ENCODE measurements at regions not wholly inside any gene's neighbourhood (a gene's known extent, or its start where the extent isn't known, plus 50 kb on each side); places are given as distances from the start of the nearest gene placed in this dataset.
"Not testable (repeated sequence)": the region's sequence is repeated elsewhere in the genome, so short reads cannot be mapped to it uniquely, and the experiment has no call there.

DNA sequence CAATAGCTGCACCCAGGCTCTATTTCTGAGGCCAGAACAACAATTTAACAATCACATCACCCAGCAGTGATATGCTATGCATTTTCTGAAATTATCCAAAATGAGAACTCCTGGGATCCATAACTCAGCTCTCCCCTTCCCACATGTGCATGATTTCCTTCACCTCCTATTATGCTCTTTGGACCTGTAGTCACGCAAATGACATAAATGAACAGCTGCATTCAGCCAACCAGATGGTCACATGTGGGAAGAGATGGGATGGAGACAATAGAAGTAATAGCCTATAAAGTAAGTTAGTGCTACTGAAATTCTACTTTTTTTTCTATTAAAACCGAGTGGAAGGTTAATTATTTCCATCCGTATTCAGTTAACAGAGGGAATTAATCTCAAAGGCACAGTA, 662.1 kb upstream of the ID4 start:
- no peaks in the 10 kb centered on the region for H3K27me3 Mint-ChIP-seq (ENCODE audit: low read depth)
- H3K9me3 Mint-ChIP-seq = peaks cover 8 to 12% of the 10 kb centered on the region in 2 donors
- ATAC-seq (replicated peaks in 1 of 2) = no peak
- no peaks in the 10 kb centered on the region for H3K36me3 Mint-ChIP-seq (ENCODE audit: insufficient read depth in 2 of 2)
- DNase-seq = no peak
- no peak overlapping the region for H3K4me3 Mint-ChIP-seq
- no peaks in the 10 kb centered on the region for H3K4me1 Mint-ChIP-seq (ENCODE audit: low read depth)
- no peak overlapping the region for H3K27ac Mint-ChIP-seq

DNA sequence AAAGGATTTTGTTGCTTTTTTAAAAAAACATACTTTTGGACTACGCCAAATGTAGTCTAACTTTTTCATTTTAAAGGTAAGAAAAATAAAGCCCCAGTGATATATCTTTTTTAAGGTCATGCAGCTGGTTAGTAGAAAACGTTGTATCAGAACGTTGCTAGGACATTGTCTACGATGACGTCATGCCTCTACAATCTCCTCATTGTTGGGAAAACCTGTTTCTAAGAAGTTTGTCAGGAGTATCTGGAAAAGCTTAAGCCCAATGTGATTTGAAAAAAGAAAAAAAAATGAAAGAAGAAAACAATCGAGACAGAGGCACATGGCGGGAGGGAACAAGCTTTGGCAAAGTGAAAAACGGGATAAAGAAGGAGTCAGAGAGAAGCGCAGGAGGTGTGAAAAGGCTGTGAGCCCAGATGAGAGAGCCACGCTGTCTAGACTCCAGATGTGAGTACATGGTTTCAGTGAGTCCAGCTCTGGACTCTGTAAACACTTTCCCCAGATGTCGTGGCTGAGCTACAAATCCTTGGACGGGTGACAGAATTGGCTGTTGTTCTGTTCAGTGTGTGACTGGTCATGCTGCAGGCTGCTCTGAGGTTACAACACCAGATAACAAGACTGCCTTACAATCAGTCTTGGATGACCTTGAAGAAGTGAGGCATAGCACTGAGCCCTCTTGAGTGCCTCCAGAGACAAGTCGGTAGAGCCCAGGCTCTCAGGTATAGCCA, 656.7 kb upstream of the ID4 start:
- Mint-ChIP-seq H3K27ac (no peak overlapping the region), H3K4me3 (no peak overlapping the region), H3K9me3 (peaks cover 12 to 13% of the 10 kb centered on the region in 2 donors), H3K36me3 (ENCODE audit: insufficient read depth in 2 of 2) (no peaks in the 10 kb centered on the region), H3K27me3 (ENCODE audit: low read depth) (no peaks in the 10 kb centered on the region), H3K4me1 (ENCODE audit: low read depth) (no peaks in the 10 kb centered on the region)
- DNase-seq (no peak), ATAC-seq (replicated peaks in 1 of 2) (no peak)

DNA sequence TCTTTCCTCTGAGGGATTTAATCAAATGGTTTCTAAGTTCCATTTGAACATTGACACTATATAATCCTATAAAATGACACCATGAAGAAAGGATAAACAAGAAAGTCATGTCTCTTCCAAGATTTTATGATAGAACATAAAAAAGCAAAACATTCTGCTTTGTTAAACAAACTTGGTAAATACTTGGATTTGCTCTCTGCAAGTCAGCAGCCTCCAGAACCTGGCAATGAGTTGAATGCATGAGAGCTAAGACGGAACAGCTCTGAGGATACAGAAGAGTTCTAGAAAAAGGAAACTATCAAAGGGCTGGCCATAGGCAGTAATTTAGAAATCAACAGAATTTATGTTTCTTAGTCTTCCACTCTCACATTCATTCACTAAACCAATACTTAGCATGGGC, 656.0 kb upstream of the ID4 start:
- Mint-ChIP-seq H3K9me3 (peaks cover 12 to 13% of the 10 kb centered on the region in 2 donors), H3K4me3 (no peak overlapping the region), H3K27me3 (ENCODE audit: low read depth) (no peaks in the 10 kb centered on the region), H3K36me3 (ENCODE audit: insufficient read depth in 2 of 2) (no peaks in the 10 kb centered on the region), H3K27ac (no peak overlapping the region), H3K4me1 (ENCODE audit: low read depth) (no peaks in the 10 kb centered on the region)
- DNase-seq (no peak), ATAC-seq (replicated peaks in 1 of 2) (no peak)

DNA sequence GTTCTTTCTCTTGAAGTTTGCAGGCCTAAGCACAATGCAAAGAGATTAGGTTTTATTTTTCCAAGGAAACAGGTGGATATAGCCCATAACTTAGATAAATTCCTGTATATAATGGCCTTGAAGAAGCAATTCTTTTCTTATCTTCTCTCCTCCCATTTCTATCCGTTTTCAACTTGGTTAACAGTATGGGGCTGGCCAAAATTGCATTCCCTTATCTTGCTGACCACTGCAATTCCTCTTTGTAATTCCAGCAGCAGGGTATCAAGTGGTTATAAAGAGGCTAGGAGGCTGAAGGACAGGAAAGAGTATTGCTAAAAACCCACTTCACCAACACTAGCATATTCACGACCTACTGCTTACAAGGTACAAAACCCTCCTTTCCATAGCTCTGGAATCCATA, 643.5 kb upstream of the ID4 start:
- Mint-ChIP-seq H3K4me3 (no peak overlapping the region), H3K36me3 (ENCODE audit: insufficient read depth in 2 of 2) (peaks cover 0 to 1% of the 10 kb centered on the region in 2 donors), H3K27ac (no peak overlapping the region), H3K9me3 (peaks cover 6 to 7% of the 10 kb centered on the region in 2 donors), H3K27me3 (ENCODE audit: low read depth) (no peaks in the 10 kb centered on the region), H3K4me1 (ENCODE audit: low read depth) (no peaks in the 10 kb centered on the region)
- DNase-seq (no peak), ATAC-seq (replicated peaks in 1 of 2) (no peak)

DNA sequence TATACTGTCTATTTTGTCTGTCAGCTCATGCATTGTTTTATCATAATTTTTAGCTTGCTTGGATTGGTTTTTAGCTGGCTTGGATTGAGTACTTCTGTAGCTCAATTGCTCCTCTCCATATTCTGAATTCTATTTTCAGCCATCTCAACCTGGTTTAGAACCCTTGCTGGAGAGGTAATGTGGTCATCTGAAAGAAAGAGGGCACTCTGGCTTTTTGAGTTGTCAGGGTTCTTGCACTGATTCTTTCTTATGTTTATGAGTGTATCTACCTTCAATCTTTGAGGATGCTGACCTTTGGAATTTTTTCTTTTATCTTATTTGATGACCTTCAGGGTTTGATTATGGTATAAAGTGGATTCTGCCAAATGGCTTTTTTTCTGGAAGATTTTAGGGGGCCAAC, 632.7 kb upstream of the ID4 start:
- H3K36me3 Mint-ChIP-seq (ENCODE audit: insufficient read depth in 2 of 2) = no peaks in the 10 kb centered on the region
- no peak for ATAC-seq (replicated peaks in 1 of 2)

DNA sequence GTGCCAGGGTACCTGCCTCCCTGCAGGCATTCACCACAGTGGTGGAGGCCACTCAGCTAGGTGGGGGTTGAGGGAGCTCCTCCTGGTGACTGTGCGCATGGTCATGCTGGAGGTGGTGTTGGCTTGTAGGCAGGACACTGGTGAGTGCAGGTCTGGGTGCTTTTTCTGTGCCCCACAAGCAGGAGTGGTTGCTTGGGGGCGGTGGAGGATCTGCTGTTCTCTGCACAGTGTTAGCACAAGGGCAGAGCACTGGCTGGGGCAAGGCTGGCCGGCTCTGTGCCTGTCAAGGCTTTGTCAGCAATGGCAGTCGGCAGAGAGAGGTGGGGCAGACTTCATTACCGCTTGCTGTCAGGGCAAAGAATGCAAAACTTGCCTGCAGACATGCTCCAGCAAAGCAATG, 632.1 kb upstream of the ID4 start:
- no peak overlapping the region for H3K4me3 Mint-ChIP-seq
- H3K9me3 Mint-ChIP-seq = peaks cover 8 to 10% of the 10 kb centered on the region in 2 donors
- ATAC-seq (replicated peaks in 1 of 2) (no peak), DNase-seq (no peak)
- no peaks in the 10 kb centered on the region for H3K27me3 Mint-ChIP-seq (ENCODE audit: low read depth)
- no peaks in the 10 kb centered on the region for H3K36me3 Mint-ChIP-seq (ENCODE audit: insufficient read depth in 2 of 2)
- H3K27ac Mint-ChIP-seq = no peak overlapping the region
- no peaks in the 10 kb centered on the region for H3K4me1 Mint-ChIP-seq (ENCODE audit: low read depth)

More for the DNA sequence above, 632.7 kb upstream of the ID4 start:
- H3K9me3 Mint-ChIP-seq = peaks cover 6 to 10% of the 10 kb centered on the region in 2 donors
- H3K4me1 Mint-ChIP-seq (ENCODE audit: low read depth) = no peaks in the 10 kb centered on the region
- H3K4me3 Mint-ChIP-seq = no peak overlapping the region
- H3K27me3 Mint-ChIP-seq (ENCODE audit: low read depth) = no peaks in the 10 kb centered on the region
- no peak overlapping the region for H3K27ac Mint-ChIP-seq
- DNase-seq = no peak

DNA sequence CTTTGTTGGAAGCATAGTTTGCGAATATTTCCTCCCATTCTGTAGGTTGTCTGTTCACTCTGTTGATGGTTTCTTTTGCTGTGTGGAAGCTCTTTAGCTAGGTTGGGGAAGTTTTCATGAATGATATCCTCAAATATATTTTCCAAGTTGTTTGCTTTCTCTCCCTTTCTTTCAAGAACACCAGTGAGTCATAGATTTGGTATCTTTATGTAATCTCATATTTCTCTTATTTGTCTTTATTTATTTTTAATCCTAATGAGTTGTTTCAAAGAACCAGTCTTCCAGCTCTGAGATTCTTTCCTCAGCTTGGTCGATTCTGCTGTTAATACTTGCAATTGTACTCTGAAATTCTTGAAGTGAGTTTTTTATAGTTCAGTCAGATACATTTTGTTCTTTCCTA, 628.0 kb upstream of the ID4 start:
- peaks cover 8 to 10% of the 10 kb centered on the region in 2 donors for H3K9me3 Mint-ChIP-seq

DNA sequence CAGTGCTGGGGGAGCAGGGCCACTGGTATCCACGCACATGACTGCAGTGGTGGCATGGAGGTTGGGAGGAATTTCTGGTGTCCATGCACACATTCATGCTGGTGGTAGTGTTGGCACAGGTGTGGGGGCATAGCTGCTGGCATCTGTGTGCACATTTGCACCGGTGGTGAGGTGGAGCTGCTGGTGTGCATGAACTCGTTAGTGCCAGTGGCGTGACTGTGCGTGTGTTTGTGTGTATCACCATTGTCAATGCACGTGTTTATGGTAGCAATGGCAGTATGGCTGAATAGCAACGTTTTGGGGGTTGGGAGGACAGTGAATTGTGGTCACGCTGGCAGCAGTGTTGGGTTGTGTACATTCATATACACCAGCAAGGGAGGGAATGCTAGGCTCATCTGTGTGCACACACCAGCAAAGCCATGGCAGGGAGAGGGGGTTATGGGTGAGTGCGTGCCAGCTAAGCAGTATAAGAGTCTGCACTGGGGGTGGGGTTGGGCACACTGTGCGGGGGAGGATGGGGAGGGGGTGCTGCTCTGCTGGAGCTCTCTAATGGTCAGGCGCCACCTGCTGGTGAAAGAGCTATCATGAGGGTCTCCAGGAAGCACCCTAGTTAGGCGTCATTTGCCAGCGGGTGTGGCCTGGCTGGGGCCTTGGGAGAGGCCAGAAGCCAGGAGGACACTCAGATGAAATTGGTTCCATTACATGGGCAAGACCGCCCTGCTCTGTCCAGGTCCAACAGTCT, 626.1 kb upstream of the ID4 start:
- no peak overlapping the region for H3K27ac Mint-ChIP-seq
- peak; percentile 6 to 12 for DNase-seq
- no peaks in the 10 kb centered on the region for H3K27me3 Mint-ChIP-seq (ENCODE audit: low read depth)
- no peaks in the 10 kb centered on the region for H3K36me3 Mint-ChIP-seq (ENCODE audit: insufficient read depth in 2 of 2)
- peaks cover 8 to 10% of the 10 kb centered on the region in 2 donors for H3K9me3 Mint-ChIP-seq
- H3K4me3 Mint-ChIP-seq = no peak overlapping the region
- no peaks in the 10 kb centered on the region for H3K4me1 Mint-ChIP-seq (ENCODE audit: low read depth)
- ATAC-seq (replicated peaks in 1 of 2) = no peak

More for the DNA sequence above, 628.0 kb upstream of the ID4 start:
- ATAC-seq (replicated peaks in 1 of 2) (no peak), DNase-seq (no peak)
- no peak overlapping the region for H3K4me3 Mint-ChIP-seq
- H3K27me3 Mint-ChIP-seq (ENCODE audit: low read depth) = no peaks in the 10 kb centered on the region
- H3K27ac Mint-ChIP-seq = no peak overlapping the region
- H3K4me1 Mint-ChIP-seq (ENCODE audit: low read depth) = no peaks in the 10 kb centered on the region
- H3K36me3 Mint-ChIP-seq (ENCODE audit: insufficient read depth in 2 of 2) = no peaks in the 10 kb centered on the region

DNA sequence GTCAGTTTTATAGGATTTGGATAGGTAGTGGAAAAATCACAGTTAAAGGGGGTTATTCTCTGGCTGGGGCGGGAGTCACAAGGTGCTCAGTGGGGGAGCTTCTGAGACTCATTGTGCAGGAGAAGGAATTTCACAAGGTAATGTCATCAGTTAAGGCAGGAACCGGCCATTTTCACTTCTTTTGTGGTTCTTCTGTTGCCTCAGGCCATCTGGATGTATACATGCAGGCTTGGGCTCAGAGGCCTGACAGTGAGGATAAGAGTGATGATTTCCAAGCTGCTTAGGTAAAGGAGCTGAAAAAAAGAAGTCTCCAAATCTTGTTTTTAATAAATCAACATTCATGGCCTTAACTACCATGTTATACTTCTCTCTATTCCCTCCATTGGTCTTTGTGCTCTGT, 622.9 kb upstream of the ID4 start:
- no peak for ATAC-seq (replicated peaks in 1 of 2)
- Mint-ChIP-seq H3K4me3 (no peak overlapping the region), H3K27me3 (ENCODE audit: low read depth) (no peaks in the 10 kb centered on the region), H3K27ac (no peak overlapping the region), H3K36me3 (ENCODE audit: insufficient read depth in 2 of 2) (no peaks in the 10 kb centered on the region), H3K4me1 (ENCODE audit: low read depth) (no peaks in the 10 kb centered on the region), H3K9me3 (peaks cover 8 to 10% of the 10 kb centered on the region in 2 donors)
- no peak for DNase-seq

DNA sequence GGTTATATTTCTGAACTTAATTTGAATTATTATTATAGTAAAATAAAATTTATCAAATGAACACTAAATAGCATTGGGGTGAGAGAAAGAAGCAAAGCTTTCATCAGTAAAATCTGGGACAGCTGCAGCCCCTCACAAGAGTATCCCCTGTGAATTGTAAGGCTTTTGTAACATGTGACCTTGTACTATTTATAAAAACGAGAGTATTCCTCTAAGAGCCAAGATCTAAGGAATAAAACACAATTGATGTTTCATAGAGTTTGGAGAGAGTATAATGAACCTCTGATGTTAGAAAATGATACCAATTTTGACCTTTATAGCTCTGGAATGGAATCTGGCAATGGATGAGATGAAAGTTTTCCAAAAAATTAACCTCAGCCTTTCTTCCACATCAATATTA, 617.2 kb upstream of the ID4 start:
- ATAC-seq (replicated peaks in 1 of 2) (no peak), DNase-seq (no peak)
- no peaks in the 10 kb centered on the region for H3K36me3 Mint-ChIP-seq (ENCODE audit: insufficient read depth in 2 of 2)
- peaks cover 6 to 16% of the 10 kb centered on the region in 2 donors for H3K9me3 Mint-ChIP-seq
- H3K4me3 Mint-ChIP-seq = no peak overlapping the region
- H3K4me1 Mint-ChIP-seq (ENCODE audit: low read depth) = no peaks in the 10 kb centered on the region
- H3K27me3 Mint-ChIP-seq (ENCODE audit: low read depth) = no peaks in the 10 kb centered on the region
- no peak overlapping the region for H3K27ac Mint-ChIP-seq

DNA sequence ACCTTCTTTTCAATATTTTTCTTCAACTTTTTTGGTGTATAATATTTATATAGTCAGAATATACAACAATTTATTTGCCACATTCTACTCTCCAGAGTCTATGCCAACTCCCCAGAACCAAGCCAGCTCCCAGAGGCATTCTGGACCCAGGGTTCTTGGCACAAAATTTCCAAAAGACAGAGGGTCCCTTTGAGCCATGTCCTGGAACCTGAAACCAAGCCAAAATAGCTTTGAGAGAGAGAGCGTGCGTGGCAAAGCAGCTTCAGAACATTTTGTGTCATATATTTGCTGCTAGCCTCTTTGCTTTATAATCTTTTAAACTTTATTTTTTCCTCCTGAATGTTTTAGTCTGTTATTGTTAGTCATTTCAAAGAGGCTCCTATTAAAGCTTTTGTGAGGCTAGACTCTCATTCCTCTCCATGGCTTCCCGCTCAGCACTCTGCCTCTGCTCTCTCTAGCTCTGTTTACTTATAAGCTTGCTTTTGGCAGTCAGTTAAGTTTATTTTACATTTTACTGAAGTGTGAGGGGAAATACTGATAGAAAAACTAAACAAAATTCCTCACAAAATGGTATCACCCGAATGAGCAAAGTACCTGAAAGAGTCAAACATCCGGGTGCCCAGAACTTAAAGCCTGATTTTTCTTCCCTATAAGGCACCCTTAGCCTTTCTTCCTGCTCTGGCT, 605.1 kb upstream of the ID4 start:
- no peaks in the 10 kb centered on the region for H3K27me3 Mint-ChIP-seq (ENCODE audit: low read depth)
- DNase-seq = no peak
- H3K36me3 Mint-ChIP-seq (ENCODE audit: insufficient read depth in 2 of 2) = no peaks in the 10 kb centered on the region
- no peaks in the 10 kb centered on the region for H3K4me1 Mint-ChIP-seq (ENCODE audit: low read depth)
- no peak overlapping the region for H3K27ac Mint-ChIP-seq
- H3K4me3 Mint-ChIP-seq = no peak overlapping the region
- ATAC-seq (replicated peaks in 1 of 2) = no peak
- H3K9me3 Mint-ChIP-seq = peaks cover 0 to 4% of the 10 kb centered on the region in 2 donors

DNA sequence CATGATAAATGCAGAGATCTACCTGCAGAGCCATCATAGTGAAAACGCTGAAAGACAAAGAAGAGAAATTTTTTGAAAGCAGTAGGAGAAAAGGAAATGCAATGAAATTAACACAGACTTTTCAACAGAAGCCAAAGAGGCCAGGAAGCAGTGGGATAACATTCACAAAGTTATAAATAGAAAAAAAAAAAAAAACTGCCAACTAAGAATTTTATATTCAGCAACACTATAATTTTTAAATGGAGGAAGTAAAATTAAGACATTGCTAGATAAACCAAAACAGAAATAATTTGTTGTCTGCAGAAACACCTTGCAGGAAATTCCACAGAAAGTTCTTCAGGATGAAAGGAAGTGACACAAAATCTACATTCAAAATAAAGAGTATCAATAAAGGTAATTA, 591.5 kb upstream of the ID4 start:
- H3K9me3 Mint-ChIP-seq = peaks cover 28 to 37% of the 10 kb centered on the region in 2 donors
- no peak for DNase-seq
- no peak for ATAC-seq (replicated peaks in 1 of 2)
- H3K27me3 Mint-ChIP-seq (ENCODE audit: low read depth) = no peaks in the 10 kb centered on the region
- H3K27ac Mint-ChIP-seq = no peak overlapping the region
- peaks cover 6 to 8% of the 10 kb centered on the region in 2 donors for H3K36me3 Mint-ChIP-seq (ENCODE audit: insufficient read depth in 2 of 2)
- no peak overlapping the region for H3K4me3 Mint-ChIP-seq
- no peaks in the 10 kb centered on the region for H3K4me1 Mint-ChIP-seq (ENCODE audit: low read depth)

DNA sequence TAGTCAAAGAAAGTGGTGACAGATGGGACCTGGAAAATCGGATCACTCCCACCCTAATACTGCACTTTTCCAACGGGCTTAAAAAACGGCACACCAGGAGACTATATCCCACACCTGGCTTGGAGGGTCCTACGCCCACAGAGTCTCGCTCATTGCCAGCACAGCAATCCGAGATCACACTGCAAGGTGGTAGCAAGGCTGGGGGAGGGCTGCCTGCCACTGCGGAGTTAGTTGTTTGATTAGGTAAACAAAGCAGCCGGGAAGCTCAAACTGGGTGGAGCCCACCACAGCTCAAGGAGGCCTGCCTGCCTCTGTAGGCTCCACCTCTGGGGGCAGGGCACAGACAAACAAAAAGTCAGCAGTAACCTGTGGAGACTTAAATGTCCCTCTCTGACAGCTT, 590.0 kb upstream of the ID4 start:
- H3K27me3 Mint-ChIP-seq (ENCODE audit: low read depth); ATAC-seq (replicated peaks in 1 of 2): not testable (repeated sequence)

More for the DNA sequence above, 590.0 kb upstream of the ID4 start:
- H3K4me3 Mint-ChIP-seq; H3K27ac Mint-ChIP-seq; H3K4me1 Mint-ChIP-seq (ENCODE audit: low read depth); H3K36me3 Mint-ChIP-seq (ENCODE audit: insufficient read depth in 2 of 2); DNase-seq: not testable (repeated sequence)
- H3K9me3 Mint-ChIP-seq = peaks cover 26 to 32% of the 10 kb centered on the region in 2 donors

Measured in activated T-cell treated with anti-CD3 and anti-CD28 coated beads, Interleukin-2, amount 50 U/mL, for 72 hours (primary cell).